IMR-90 (cell line): ENCODE measurements at regions not wholly inside any gene's neighbourhood (a gene's known extent, or its start where the extent isn't known, plus 50 kb on each side); places are given as distances from the start of the nearest gene placed in this dataset.

Experiments used
- ATAC-seq: fragments of 200-7000 bp; cut with Tn5 transposase; 2 replicates; pipeline ENCODE4 v1.9.1; 2020; ENCODE audit warnings: low read depth, mild to moderate bottlenecking, moderate library complexity
- BruUV-seq: library from RNA; stranded (reverse); fragments of 400-500 nt; replicated peaks from 2 replicates; lab custom pipeline; 2021; lab: Mats Ljungman, UMichigan
- CTCF ChIA-PET: fragments of 300-600 bp; formaldehyde crosslinking; extraction: SDS; loops from one replicate; lab custom pipeline; 2021; ENCODE audit warnings: antibody characterized with exemption; lab: Yijun Ruan, JAX
- POLR2A ChIA-PET: fragments of 300-600 bp; sonication (Branson Sonifier 250); formaldehyde crosslinking; loops from one replicate; lab custom pipeline; 2022; ENCODE audit warnings: antibody characterized with exemption; ENCODE audit not compliant: unreplicated experiment; lab: Charles Lee
- DNase-seq: peaks from one replicate; pipeline ENCODE4 v3.0.0; 2013
- H2AFZ ChIP-seq: replicated peaks from 2 replicates; pipeline ENCODE3; 2013; ENCODE audit warnings: low read length, mild to moderate bottlenecking; ENCODE audit not compliant: poor library complexity
- H2AK5ac ChIP-seq: 2 replicates; pipeline ENCODE4 v1.6.1; 2013; ENCODE audit warnings: low read depth, low read length, inconsistent platforms
- H2AK9ac ChIP-seq: replicated peaks from 2 replicates; pipeline ENCODE3; 2013; ENCODE audit warnings: mild to moderate bottlenecking, low read depth, low read length, moderate library complexity; ENCODE audit not compliant: poor library complexity
- H2BK120ac ChIP-seq: 2 replicates; pipeline ENCODE4 v1.6.1; 2013; ENCODE audit warnings: low read depth, low read length, inconsistent platforms
- H2BK15ac ChIP-seq: 3 replicates; pipeline ENCODE4 v1.6.1; 2013; ENCODE audit warnings: low read depth, low read length, inconsistent platforms
- H2BK20ac ChIP-seq: 2 replicates; pipeline ENCODE4 v1.6.1; 2013; ENCODE audit warnings: low read depth, mild to moderate bottlenecking, inconsistent platforms, low read length, moderate library complexity
- H2BK5ac ChIP-seq: 2 replicates; pipeline ENCODE4 v1.6.1; 2013; ENCODE audit warnings: mild to moderate bottlenecking, low read depth, low read length, inconsistent platforms; ENCODE audit not compliant: poor library complexity, severe bottlenecking
- H3K14ac ChIP-seq: replicated peaks from 2 replicates; pipeline ENCODE4 v1.6.1; 2013; ENCODE audit warnings: low read depth, low read length, inconsistent platforms
- H3K18ac ChIP-seq: 2 replicates; pipeline ENCODE4 v1.6.1; 2013; ENCODE audit warnings: low read depth, low read length, control low read depth
- H3K23ac ChIP-seq: 2 replicates; pipeline ENCODE4 v1.6.1; 2013; ENCODE audit warnings: low read depth, low read length, inconsistent platforms
- H3K27ac ChIP-seq: 2 replicates; pipeline ENCODE4 v1.5.1; 2013; ENCODE audit warnings: mild to moderate bottlenecking, control low read depth, low read length; ENCODE audit not compliant: insufficient read depth
- H3K27me3 ChIP-seq: 2 replicates; pipeline ENCODE4 v1.6.1; 2013; ENCODE audit warnings: low read length; ENCODE audit not compliant: control insufficient read depth, insufficient read depth
- H3K36me3 ChIP-seq: 2 replicates; pipeline ENCODE4 v1.6.1; 2013; ENCODE audit warnings: low read length, mixed read lengths; ENCODE audit not compliant: control insufficient read depth, insufficient read depth
- H3K4ac ChIP-seq: 2 replicates; pipeline ENCODE4 v1.6.1; 2013; ENCODE audit warnings: low read depth, low read length, inconsistent platforms
- H3K4me1 ChIP-seq: 2 replicates; pipeline ENCODE4 v1.6.1; 2013; ENCODE audit warnings: low read length, mixed read lengths; ENCODE audit not compliant: control insufficient read depth, insufficient read depth
- H3K4me2 ChIP-seq: 2 replicates; pipeline ENCODE4 v1.6.1; 2013; ENCODE audit warnings: low read depth, mild to moderate bottlenecking, control low read depth, low read length, moderate library complexity
- H3K4me3 ChIP-seq: 2 replicates; pipeline ENCODE4 v1.5.1; 2013; ENCODE audit warnings: low read depth, mild to moderate bottlenecking, control low read depth, low read length, moderate library complexity; ENCODE audit not compliant: insufficient read depth
- H3K56ac ChIP-seq: 2 replicates; pipeline ENCODE4 v1.6.1; 2013; ENCODE audit warnings: low read length, inconsistent platforms; ENCODE audit not compliant: insufficient read depth; ENCODE audit errors: extremely low read depth
- H3K79me1 ChIP-seq, 2 experiments: 2 replicates each; pipeline ENCODE4 v1.6.1; 2013; ENCODE audit warnings: low read length in 2 of 2, inconsistent platforms in 1 of 2, low read depth in 1 of 2
- H3K9ac ChIP-seq: 2 replicates; pipeline ENCODE4 v1.6.1; 2013; ENCODE audit warnings: low read depth, low read length, control low read depth
- H3K9me1 ChIP-seq: 2 replicates; pipeline ENCODE4 v1.6.1; 2013; ENCODE audit warnings: low read length, inconsistent platforms; ENCODE audit not compliant: insufficient read depth
- H3K9me3 ChIP-seq: 2 replicates; pipeline ENCODE4 v1.6.1; 2013; ENCODE audit warnings: low read length; ENCODE audit not compliant: control insufficient read depth, insufficient read depth
- H4K20me1 ChIP-seq: 2 replicates; pipeline ENCODE4 v1.6.1; 2013; ENCODE audit warnings: low read length, inconsistent platforms; ENCODE audit not compliant: insufficient read depth
- H4K5ac ChIP-seq: 2 replicates; pipeline ENCODE4 v1.6.1; 2013; ENCODE audit warnings: mild to moderate bottlenecking, low read depth, low read length, control low read depth
- H4K8ac ChIP-seq, 2 experiments: 2 replicates each; pipeline ENCODE4 v1.6.1; 2013; ENCODE audit warnings: low read depth in 2 of 2, low read length in 2 of 2, control low read depth in 1 of 2, inconsistent platforms in 1 of 2
- H4K91ac ChIP-seq: 2 replicates; pipeline ENCODE4 v1.6.1; 2013; ENCODE audit warnings: low read depth, low read length, inconsistent platforms; ENCODE audit not compliant: insufficient read depth
- CHD1 ChIP-seq: IDR thresholded peaks from 2 replicates; pipeline ENCODE4 v1.6.1; 2012; ENCODE audit warnings: low read depth, low read length, improper control_type of control experiment
- FOS ChIP-seq: fragments of 150-350 bp; IDR thresholded peaks from 2 replicates; pipeline ENCODE4 v1.6.1; 2016; ENCODE audit warnings: low read depth, low read length
- MAFK ChIP-seq: IDR thresholded peaks from 2 replicates; pipeline ENCODE4 v1.6.1; 2012; ENCODE audit warnings: low read depth, low read length, improper control_type of control experiment
- MXI1 ChIP-seq: IDR thresholded peaks from 2 replicates; pipeline ENCODE4 v1.6.1; 2012; ENCODE audit warnings: low read depth, mild to moderate bottlenecking, low read length, moderate library complexity, borderline replicate concordance
- NFE2L2 ChIP-seq: fragments of 150-350 bp; IDR thresholded peaks from 2 replicates; pipeline ENCODE4 v1.6.1; 2016; ENCODE audit warnings: low read depth, mild to moderate bottlenecking, low read length
- RAD21 ChIP-seq: IDR thresholded peaks from 2 replicates; pipeline ENCODE4 v1.6.1; 2012; ENCODE audit warnings: low read length, improper control_type of control experiment
- RCOR1 ChIP-seq: IDR thresholded peaks from 2 replicates; pipeline ENCODE4 v1.6.1; 2012; ENCODE audit warnings: mild to moderate bottlenecking, low read length, improper control_type of control experiment; ENCODE audit not compliant: insufficient replicate concordance
- WGBS, 2 experiments: methylation state at CpG; one replicate each; pipeline versions ENCODE4 v1.1.5 to v1.1.7; 2013; ENCODE audit warnings: missing lambda C conversion rate in 2 of 2; ENCODE audit not compliant: insufficient read length in 1 of 2; ENCODE audit errors: extremely low coverage in 2 of 2; 5-methylcytosine and 5-hydroxymethylcytosine counted together
- dilution Hi-C: fragments of 300-500 bp; cut with HindIII; formaldehyde crosslinking; loops from one replicate; pipeline ENCODE4 v1.14.3; 2018; ENCODE audit warnings: low sequenced_read_pairs; ENCODE audit not compliant: unreplicated experiment
- in situ Hi-C: fragments of 300-500 bp; cut with MboI; formaldehyde crosslinking; loops from 3 replicates; pipeline ENCODE4 v1.14.3; 2019; ENCODE audit warnings: low sequenced_read_pairs, inconsistent platforms, mixed read lengths
- intact Hi-C: fragments of 100-400 bp; cut with micrococcal nuclease; formaldehyde crosslinking; loops from 2 replicates; pipeline ENCODE4 v1.10.0; 2022
- TF ChIP-seq, protein P1 (sequence below): fragments of 150-350 bp; IDR thresholded peaks from 2 replicates; pipeline ENCODE4 v1.6.1; 2017; ENCODE audit warnings: mild to moderate bottlenecking, antibody characterized with exemption, low read length, low read depth

DNA sequence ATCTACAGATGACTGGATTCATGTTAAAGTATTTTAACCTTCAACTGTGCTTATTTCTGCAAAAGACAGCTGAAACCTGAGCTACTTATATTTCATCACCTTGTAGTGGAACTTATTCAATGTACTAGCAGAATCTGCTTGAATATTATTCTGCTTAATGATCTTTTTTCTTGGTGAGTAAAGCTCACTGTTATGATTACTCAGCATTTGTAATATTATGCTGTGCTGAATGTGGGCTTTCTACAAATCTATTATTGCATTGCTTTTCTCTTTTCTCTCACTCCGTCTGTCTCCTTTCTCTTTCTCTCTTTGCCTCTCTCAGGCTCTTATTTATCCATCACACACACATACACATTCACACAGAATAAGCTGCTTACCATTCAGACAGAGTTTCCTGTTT, 98.7 kb upstream of the TMEM196 start:
- no peak overlapping the region for H3K4ac ChIP-seq
- H4K91ac ChIP-seq = no peak overlapping the region
- WGBS, 2 experiments = no CpG with 5 or more reads among the region's 1 CpG
- H3K4me2 ChIP-seq = no peak overlapping the region
- no peaks in the 10 kb centered on the region for H4K20me1 ChIP-seq
- intact Hi-C loops (no loop called here), dilution Hi-C loops (no loop called here), in situ Hi-C loops (no loop called here)
- H4K5ac ChIP-seq = no peak overlapping the region
- DNase-seq = no peak
- no peak overlapping the region for H3K27ac ChIP-seq
- no TSS peak for BruUV-seq
- H3K9ac ChIP-seq = no peak overlapping the region
- no peaks in the 10 kb centered on the region for H3K4me1 ChIP-seq
- H2BK15ac ChIP-seq = no peak overlapping the region
- H3K9me1 ChIP-seq = no peaks in the 10 kb centered on the region
- no peak overlapping the region for H3K23ac ChIP-seq
- no peaks in the 10 kb centered on the region for H3K27me3 ChIP-seq
- no peaks in the 10 kb centered on the region for H3K9me3 ChIP-seq
- H3K56ac ChIP-seq = no peak overlapping the region
- no peak overlapping the region for H2BK120ac ChIP-seq
- no peaks in the 10 kb centered on the region for H3K36me3 ChIP-seq
- CTCF ChIA-PET = no interaction called here
- no peak overlapping the region for H2AK5ac ChIP-seq
- POLR2A ChIA-PET = no interaction called here
- no peak overlapping the region for H3K18ac ChIP-seq
- H3K4me3 ChIP-seq = no peak overlapping the region
- no peak overlapping the region for H2AK9ac ChIP-seq
- no peak overlapping the region for H2AFZ ChIP-seq
- ATAC-seq = no peak
- no peak overlapping the region for H2BK5ac ChIP-seq
- no peak overlapping the region for H4K8ac ChIP-seq
- H3K14ac ChIP-seq = no peak overlapping the region
- no peak overlapping the region for H2BK20ac ChIP-seq
- H3K79me1 ChIP-seq = no peaks in the 10 kb centered on the region
- TF ChIP-seq NFE2L2 = no peak
- no peak for TF ChIP-seq RCOR1
- TF ChIP-seq CHD1 = no peak
- peak; percentile 47; the same call in 1 of the 2 replicates for TF ChIP-seq MAFK
- TF ChIP-seq, protein P1, sequence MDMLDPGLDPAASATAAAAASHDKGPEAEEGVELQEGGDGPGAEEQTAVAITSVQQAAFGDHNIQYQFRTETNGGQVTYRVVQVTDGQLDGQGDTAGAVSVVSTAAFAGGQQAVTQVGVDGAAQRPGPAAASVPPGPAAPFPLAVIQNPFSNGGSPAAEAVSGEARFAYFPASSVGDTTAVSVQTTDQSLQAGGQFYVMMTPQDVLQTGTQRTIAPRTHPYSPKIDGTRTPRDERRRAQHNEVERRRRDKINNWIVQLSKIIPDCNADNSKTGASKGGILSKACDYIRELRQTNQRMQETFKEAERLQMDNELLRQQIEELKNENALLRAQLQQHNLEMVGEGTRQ = no peak
- TF ChIP-seq RAD21 = no peak
- TF ChIP-seq FOS = no peak
- TF ChIP-seq MXI1 = no peak
